ENCODE measurements at regions not wholly inside any gene's neighbourhood (a gene's known extent, or its start where the extent isn't known, plus 50 kb on each side); places are given as distances from the start of the nearest gene placed in this dataset.

DNA sequence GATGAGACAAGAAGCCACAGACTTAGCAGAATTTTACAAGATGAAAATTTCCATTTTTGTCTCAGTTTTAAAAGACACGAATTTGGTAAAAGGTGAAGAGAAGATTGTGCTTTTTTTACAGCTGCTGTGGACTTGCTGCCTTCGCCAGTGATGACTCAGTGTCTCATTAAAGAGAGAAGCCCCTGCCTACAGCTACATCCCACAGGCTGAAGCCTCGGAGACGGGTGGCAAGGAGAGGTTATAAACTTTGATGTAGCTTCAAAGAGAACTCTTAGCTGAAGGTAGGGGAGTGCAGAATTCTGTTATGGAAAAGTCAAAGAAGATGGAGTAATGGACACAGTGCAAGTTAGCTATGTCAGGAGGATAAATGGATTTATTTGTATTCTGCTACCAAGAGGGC is 683.4 kb upstream of the ARGLU1 start:
- H3K4me2 ChIP-seq (ENCODE audit: insufficient read depth, low read length): no peak overlapping the region
- H3K9me1 ChIP-seq (ENCODE audit: control insufficient read depth, insufficient read depth, low read length): no peaks in the 10 kb centered on the region
- ChIA-PET CTCF (ENCODE audit: low intra/inter-chr PET ratio) (no interaction called here), POLR2A (no interaction called here)
- DNase-seq (ENCODE audit: extremely low read depth in 1 of 4, low spot score in 3 of 4) (no peak), ATAC-seq (no peak), FAIRE-seq (no peak)
- intact Hi-C loops (cut with micrococcal nuclease): no loop called here
- 0% methylated on average over 4 of the region's 4 CpGs for WGBS (ENCODE audit: insufficient coverage, low coverage, missing lambda C conversion rate)
- H3K9me3 ChIP-seq (replicated peaks; ENCODE audit: control insufficient read depth, insufficient read depth, low read depth, low read length): no peaks in the 10 kb centered on the region
- in situ Hi-C loops (cut with MboI): loop anchor here (10.0 kb wide), 2 partner anchors 783 to 1523 kb away; no protein-coding TSS in a partner anchor
- H3K27ac ChIP-seq (ENCODE audit: extremely low read depth, low read depth, low read length): no peak overlapping the region
- no peaks in the 10 kb centered on the region for H3K27me3 ChIP-seq (ENCODE audit: control insufficient read depth in 2 of 2, insufficient read depth in 2 of 2, low read length in 2 of 2)
- no peak overlapping the region for H2AFZ ChIP-seq (ENCODE audit: low read depth, low read length)
- no peaks in the 10 kb centered on the region for H3K36me3 ChIP-seq (ENCODE audit: control insufficient read depth, insufficient read depth, low read length)
- no peak for TF ChIP-seq PML (IDR thresholded peaks at IDR 0.05; ENCODE audit: low read length)
- TF ChIP-seq ESRRB (CRISPR knock-in tag; IDR thresholded peaks at IDR 0.05; ENCODE audit: borderline replicate concordance): no peak
- H4K20me1 ChIP-seq (replicated peaks; ENCODE audit: control insufficient read depth, insufficient read depth, low read length): no peaks in the 10 kb centered on the region
- no peaks in the 10 kb centered on the region for H3K79me2 ChIP-seq (ENCODE audit: control insufficient read depth, insufficient read depth, low read length)
- H3K4me1 ChIP-seq (replicated peaks in 1 of 2; ENCODE audit: control insufficient read depth in 2 of 2, insufficient read depth in 2 of 2, low read length in 2 of 2): no peaks in the 10 kb centered on the region
- BruUV-seq (replicated peaks): no TSS peak
- H3K4me3 ChIP-seq: no peak overlapping the region
- no peak overlapping the region for H3K9ac ChIP-seq (ENCODE audit: insufficient read depth in 1 of 2, low read depth in 2 of 2, low read length in 2 of 2)

DNA sequence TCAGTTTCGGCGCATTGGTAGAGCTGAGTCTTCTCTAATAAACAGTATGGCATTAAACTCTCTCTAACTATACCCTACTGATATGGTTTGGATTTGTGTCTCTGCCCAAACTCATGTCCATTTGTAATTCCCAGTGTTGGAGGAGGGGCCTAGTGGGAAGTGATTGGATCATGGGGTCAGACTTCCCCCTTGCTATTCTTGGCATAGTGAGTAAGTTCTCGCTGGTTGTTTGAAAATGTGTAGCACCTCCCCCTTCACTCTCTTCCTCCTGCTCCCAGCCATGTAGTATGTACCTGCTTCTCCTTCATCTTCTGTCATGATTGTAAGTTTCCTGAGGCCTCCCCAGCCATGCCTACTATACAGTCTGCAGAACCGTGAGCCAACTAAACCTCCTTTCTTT is 682.7 kb upstream of the ARGLU1 start:
- in situ Hi-C loops (cut with MboI) (loop anchor here (10.0 kb wide), 2 partner anchors 784 to 1524 kb away; no protein-coding TSS in a partner anchor), intact Hi-C loops (cut with micrococcal nuclease) (no loop called here)
- CTCF ChIA-PET (ENCODE audit: low intra/inter-chr PET ratio): no interaction called here
- WGBS (ENCODE audit: insufficient coverage, low coverage, missing lambda C conversion rate): 0% methylated on average over 4 of the region's 4 CpGs
- Histone ChIP-seq H3K4me1 (replicated peaks in 1 of 2; ENCODE audit: control insufficient read depth in 2 of 2, insufficient read depth in 2 of 2, low read length in 2 of 2) (no peaks in the 10 kb centered on the region), H3K9ac (ENCODE audit: insufficient read depth in 1 of 2, low read depth in 2 of 2, low read length in 2 of 2) (no peak overlapping the region), H3K27me3 (ENCODE audit: control insufficient read depth in 2 of 2, insufficient read depth in 2 of 2, low read length in 2 of 2) (no peaks in the 10 kb centered on the region), H3K79me2 (ENCODE audit: control insufficient read depth, insufficient read depth, low read length) (no peaks in the 10 kb centered on the region), H3K4me3 (no peak overlapping the region), H3K9me3 (replicated peaks; ENCODE audit: control insufficient read depth, insufficient read depth, low read depth, low read length) (no peaks in the 10 kb centered on the region), H3K36me3 (ENCODE audit: control insufficient read depth, insufficient read depth, low read length) (no peaks in the 10 kb centered on the region), H4K20me1 (replicated peaks; ENCODE audit: control insufficient read depth, insufficient read depth, low read length) (no peaks in the 10 kb centered on the region), H3K4me2 (ENCODE audit: insufficient read depth, low read length) (no peak overlapping the region), H3K9me1 (ENCODE audit: control insufficient read depth, insufficient read depth, low read length) (no peaks in the 10 kb centered on the region), H3K27ac (ENCODE audit: extremely low read depth, low read depth, low read length) (no peak overlapping the region), H2AFZ (ENCODE audit: low read depth, low read length) (no peak overlapping the region)
- POLR2A ChIA-PET: no interaction called here
- FAIRE-seq (no peak), DNase-seq (ENCODE audit: extremely low read depth in 1 of 4, low spot score in 3 of 4) (no peak), ATAC-seq (no peak)
- BruUV-seq (replicated peaks): no TSS peak
- TF ChIP-seq IRF9 (tag; IDR thresholded peaks at IDR 0.05) (no peak), CREM (IDR thresholded peaks at IDR 0.05; ENCODE audit: low read depth) (no peak), KLF16 (IDR thresholded peaks at IDR 0.05) (no peak), CGGBP1 (CRISPR knock-in tag; IDR thresholded peaks at IDR 0.05) (no peak), POLR3A (IDR thresholded peaks at IDR 0.05; ENCODE audit: borderline replicate concordance, extremely low read depth, insufficient read depth, insufficient read length) (no peak), ZBTB49 (CRISPR knock-in tag; IDR thresholded peaks at IDR 0.05; ENCODE audit: borderline replicate concordance) (no peak), YY1 (IDR thresholded peaks at IDR 0.05; ENCODE audit: borderline replicate concordance in 1 of 3, control insufficient read depth in 1 of 3, extremely low read depth in 1 of 3, insufficient read depth in 3 of 3, insufficient read length in 1 of 3, insufficient replicate concordance in 2 of 3, low read depth in 1 of 3, low read length in 2 of 3) (no peak), SMARCA5 (IDR thresholded peaks at IDR 0.05) (no peak), ZNF316 (IDR thresholded peaks at IDR 0.05) (no peak)
- TF ChIP-seq, protein P1, sequence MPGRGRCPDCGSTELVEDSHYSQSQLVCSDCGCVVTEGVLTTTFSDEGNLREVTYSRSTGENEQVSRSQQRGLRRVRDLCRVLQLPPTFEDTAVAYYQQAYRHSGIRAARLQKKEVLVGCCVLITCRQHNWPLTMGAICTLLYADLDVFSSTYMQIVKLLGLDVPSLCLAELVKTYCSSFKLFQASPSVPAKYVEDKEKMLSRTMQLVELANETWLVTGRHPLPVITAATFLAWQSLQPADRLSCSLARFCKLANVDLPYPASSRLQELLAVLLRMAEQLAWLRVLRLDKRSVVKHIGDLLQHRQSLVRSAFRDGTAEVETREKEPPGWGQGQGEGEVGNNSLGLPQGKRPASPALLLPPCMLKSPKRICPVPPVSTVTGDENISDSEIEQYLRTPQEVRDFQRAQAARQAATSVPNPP (IDR thresholded peaks at IDR 0.05; ENCODE audit: borderline replicate concordance, insufficient read depth, insufficient read length): no peak

Data from K562 (cell line).